PFSK-1 (cell line): ENCODE measurements at regions not wholly inside any gene's neighbourhood (a gene's known extent, or its start where the extent isn't known, plus 50 kb on each side); places are given as distances from the start of the nearest gene placed in this dataset.

ENCODE experiments used
- FOXP2 ChIP-seq: optimal IDR thresholded peaks from 2 replicates; pipeline ENCODE3; 2011; ENCODE audit warnings: borderline replicate concordance, control low read depth, inconsistent platforms; ENCODE audit not compliant: insufficient read depth; ENCODE audit errors: extremely low read length, extremely low read depth
- POLR2AphosphoS5 ChIP-seq: IDR thresholded peaks from 2 replicates; pipeline ENCODE4 v1.6.1; 2012; ENCODE audit warnings: low read depth, mild to moderate bottlenecking, control low read depth, low read length, moderate library complexity
- REST ChIP-seq, 2 experiments: IDR thresholded peaks; 2 replicates each; pipeline versions ENCODE4 v1.6.1 to v1.8.0; 2011 to 2012; ENCODE audit warnings: low read depth in 2 of 2, low read length in 2 of 2, control low read depth in 1 of 2, inconsistent platforms in 1 of 2, mild to moderate bottlenecking in 1 of 2, moderate library complexity in 1 of 2; ENCODE audit not compliant: insufficient read depth in 1 of 2
- SIN3A ChIP-seq: IDR thresholded peaks from 2 replicates; pipeline ENCODE4 v1.6.1; 2012; ENCODE audit warnings: mild to moderate bottlenecking, low read length, moderate library complexity, borderline replicate concordance; ENCODE audit not compliant: insufficient read depth
- TAF1 ChIP-seq: IDR thresholded peaks from 2 replicates; pipeline ENCODE4 v1.6.1; 2012; ENCODE audit warnings: low read length, control low read depth, borderline replicate concordance; ENCODE audit not compliant: insufficient read depth

- TF ChIP-seq REST (IDR thresholded peaks at IDR 0.05; ENCODE audit: insufficient read depth in 1 of 2, low read depth in 2 of 2, low read length in 2 of 2) = no peak
- TF ChIP-seq SIN3A = no peak
- no peak for TF ChIP-seq FOXP2
- no peak for TF ChIP-seq POLR2AphosphoS5
- TF ChIP-seq TAF1 = no peak
Observed at GRCh38 chr1:181206979-181207790, 118.7 kb downstream of the IER5 start.

- no peak for TF ChIP-seq REST (IDR thresholded peaks at IDR 0.05; ENCODE audit: insufficient read depth in 1 of 2, low read depth in 2 of 2, low read length in 2 of 2)
- no peak for TF ChIP-seq FOXP2
- TF ChIP-seq POLR2AphosphoS5 = no peak
- TF ChIP-seq TAF1 = no peak
- TF ChIP-seq SIN3A = no peak
Observed at GRCh38 chr1:181208083-181208482, 119.6 kb downstream of the IER5 start.

DNA sequence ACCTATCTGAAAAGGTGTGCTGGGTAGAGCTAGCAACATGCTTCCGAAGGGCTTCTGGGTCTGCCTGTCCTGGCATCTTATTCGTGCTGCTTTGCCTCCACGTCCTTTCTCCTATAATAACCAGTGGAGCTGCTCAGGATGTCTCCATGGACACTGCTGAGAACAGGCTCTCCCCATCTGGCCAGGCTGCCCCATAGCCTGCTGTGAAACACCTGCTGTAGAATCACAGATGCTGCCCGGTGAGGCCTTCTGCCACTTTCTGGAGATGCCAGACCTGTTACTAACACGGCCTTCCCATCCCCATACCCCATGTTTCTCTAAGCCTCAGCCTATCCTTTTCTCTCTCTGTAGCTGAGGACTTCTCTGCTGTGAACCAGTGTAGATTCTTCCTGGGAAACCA, 120.5 kb downstream of the IER5 start:
- TF ChIP-seq TAF1 = no peak
- TF ChIP-seq FOXP2 = no peak
- TF ChIP-seq SIN3A = no peak
- TF ChIP-seq REST (IDR thresholded peaks at IDR 0.05; ENCODE audit: insufficient read depth in 1 of 2, low read depth in 2 of 2, low read length in 2 of 2) = no peak
- no peak for TF ChIP-seq POLR2AphosphoS5

GRCh38 chr1:181213056-181213455, 124.6 kb downstream of the IER5 start:
- TF ChIP-seq POLR2AphosphoS5 (no peak), FOXP2 (no peak)

GRCh38 chr1:181216591-181216994, 128.1 kb downstream of the IER5 start:
- no peak for TF ChIP-seq FOXP2
- TF ChIP-seq SIN3A = no peak
- TF ChIP-seq TAF1 = no peak
- TF ChIP-seq REST (IDR thresholded peaks at IDR 0.05; ENCODE audit: insufficient read depth in 1 of 2, low read depth in 2 of 2, low read length in 2 of 2) = no peak
- TF ChIP-seq POLR2AphosphoS5 = no peak
